Hematopoietic multipotent progenitor cell treated with erythropoietin and hydrocortisone succinate and interleukin-3 and kit ligand, for 17 days (in vitro differentiated cells): ENCODE measurements at regions not wholly inside any gene's neighbourhood (a gene's known extent, or its start where the extent isn't known, plus 50 kb on each side); places are given as distances from the start of the nearest gene placed in this dataset.
"Not testable (repeated sequence)": the region's sequence is repeated elsewhere in the genome, so short reads cannot be mapped to it uniquely, and the experiment has no call there.

Experiments
- DNase-seq: peaks from one replicate; pipeline ENCODE4 v3.0.0-alpha.2; 2015; ENCODE audit warnings: low spot score

GRCh38 chr12:90829044-90829443, 125.9 kb downstream of the CCER1 start:
- no peak for DNase-seq

- DNase-seq, result no peak
Observed at GRCh38 chr12:90828621-90829020, 126.4 kb downstream of the CCER1 start.

- no peak for DNase-seq
Observed at GRCh38 chr12:90827567-90827966, 127.4 kb downstream of the CCER1 start.

- DNase-seq, result no peak
Observed at GRCh38 chr12:90826036-90826435, 128.9 kb downstream of the CCER1 start.

GRCh38 chr12:90823859-90824258, 131.1 kb downstream of the CCER1 start:
- DNase-seq, result no peak

- DNase-seq, result no peak
Observed at GRCh38 chr12:90819709-90820108, 135.3 kb downstream of the CCER1 start.

- no peak for DNase-seq
Observed at GRCh38 chr12:90816353-90817089, 138.5 kb downstream of the CCER1 start.

- no peak for DNase-seq
Observed at GRCh38 chr12:90809940-90810339, 145.0 kb downstream of the CCER1 start.

GRCh38 chr12:90808568-90808967, 146.4 kb downstream of the CCER1 start:
- DNase-seq, result no peak

- DNase-seq, result no peak
Observed at GRCh38 chr12:90802727-90803126, 152.2 kb downstream of the CCER1 start.

GRCh38 chr12:90801776-90802175, 153.2 kb downstream of the CCER1 start:
- DNase-seq, result no peak

GRCh38 chr12:90794212-90794611, 160.8 kb downstream of the CCER1 start:
- DNase-seq, result no peak

GRCh38 chr12:90792718-90793117, 162.3 kb downstream of the CCER1 start:
- not testable (repeated sequence) for DNase-seq

- no peak for DNase-seq
Observed at GRCh38 chr12:90791445-90791844, 163.5 kb downstream of the CCER1 start.

GRCh38 chr12:90790747-90791146, 164.2 kb downstream of the CCER1 start:
- no peak for DNase-seq

GRCh38 chr12:90773491-90773890, 181.5 kb downstream of the CCER1 start:
- DNase-seq, result no peak

- no peak for DNase-seq
Observed at GRCh38 chr12:90770861-90771260, 184.1 kb downstream of the CCER1 start.

- no peak for DNase-seq
Observed at GRCh38 chr12:90757957-90758356, 197.0 kb downstream of the CCER1 start.

- no peak for DNase-seq
Observed at GRCh38 chr12:90745211-90745610, 209.8 kb downstream of the CCER1 start.

- no peak for DNase-seq
Observed at GRCh38 chr12:90741611-90742010, 213.4 kb downstream of the CCER1 start.

GRCh38 chr12:90729736-90730135, 225.2 kb downstream of the CCER1 start:
- no peak for DNase-seq

GRCh38 chr12:90712671-90713070, 242.3 kb downstream of the CCER1 start:
- no peak for DNase-seq

- DNase-seq, result no peak
Observed at GRCh38 chr12:90710711-90711110, 244.3 kb downstream of the CCER1 start.

GRCh38 chr12:90706036-90706435, 248.9 kb downstream of the CCER1 start:
- DNase-seq, result no peak
